Liver (tissue), 8 donors: ENCODE measurements at regions not wholly inside any gene's neighbourhood (a gene's known extent, or its start where the extent isn't known, plus 50 kb on each side); places are given as distances from the start of the nearest gene placed in this dataset.

Source experiments
- DNase-seq: peaks from one replicate; pipeline ENCODE4 v3.0.0-alpha.2; 2017; ENCODE audit warnings: low spot score
- H3K27ac ChIP-seq, 2 donors: one replicate each; pipeline ENCODE4 v1.7.0; 2013; ENCODE audit warnings: inconsistent platforms in 2 of 2, low read length in 2 of 2, control low read depth in 1 of 2, low read depth in 1 of 2, mild to moderate bottlenecking in 1 of 2
- H3K27me3 ChIP-seq, 4 donors: one replicate each; pipeline versions ENCODE4 v1.6.1 to v1.7.0; 2013; ENCODE audit warnings: low read length in 3 of 4, inconsistent platforms in 1 of 4, mild to moderate bottlenecking in 1 of 4, moderate library complexity in 1 of 4; ENCODE audit not compliant: control insufficient read depth in 4 of 4, insufficient read depth in 4 of 4
- H3K36me3 ChIP-seq, 4 donors: one replicate each; pipeline versions ENCODE4 v1.6.1 to v1.7.0; 2013; ENCODE audit warnings: low read length in 3 of 4, mild to moderate bottlenecking in 3 of 4, low read depth in 1 of 4, moderate library complexity in 1 of 4; ENCODE audit not compliant: control insufficient read depth in 4 of 4, insufficient read depth in 3 of 4
- H3K4me1 ChIP-seq, 4 donors: one replicate each; pipeline versions ENCODE4 v1.6.1 to v1.7.0; 2013; ENCODE audit warnings: low read length in 3 of 4, mild to moderate bottlenecking in 3 of 4, moderate library complexity in 1 of 4; ENCODE audit not compliant: control insufficient read depth in 4 of 4, insufficient read depth in 4 of 4
- H3K4me3 ChIP-seq, 3 donors: one replicate each; pipeline versions ENCODE4 v1.6.1 to v1.7.0; 2013; ENCODE audit warnings: low read length in 3 of 3, control low read depth in 1 of 3, low read depth in 1 of 3, mild to moderate bottlenecking in 1 of 3
- H3K9ac ChIP-seq, 2 donors: one replicate each; pipeline ENCODE4 v1.7.0; 2013; ENCODE audit warnings: low read length in 2 of 2, mild to moderate bottlenecking in 2 of 2, moderate library complexity in 2 of 2, control low read depth in 1 of 2, low read depth in 1 of 2
- H3K9me3 ChIP-seq, 4 donors: one replicate each; pipeline versions ENCODE4 v1.6.1 to v1.7.0; 2013; ENCODE audit warnings: low read length in 3 of 4; ENCODE audit not compliant: control insufficient read depth in 4 of 4
- ATF3 ChIP-seq: IDR thresholded peaks from 2 replicates; pipeline ENCODE4 v1.6.1; 2016; ENCODE audit warnings: antibody characterized with exemption
- CTCF ChIP-seq: fragments of 150-350 bp; IDR thresholded peaks from 2 replicates; pipeline ENCODE4 v1.5.1; 2017; ENCODE audit warnings: improper control_type of control experiment, low read depth, low read length; ENCODE audit not compliant: missing input control
- EGR1 ChIP-seq, 2 donors: IDR thresholded peaks; 2 replicates each; pipeline ENCODE4 v1.6.1; 2016 to 2018; ENCODE audit warnings: antibody characterized with exemption in 2 of 2, low read depth in 2 of 2
- FOXA1 ChIP-seq: IDR thresholded peaks from 2 replicates; pipeline ENCODE4 v1.6.1; 2016; ENCODE audit warnings: antibody characterized with exemption
- FOXA2 ChIP-seq: IDR thresholded peaks from 2 replicates; pipeline ENCODE4 v1.6.1; 2016; ENCODE audit warnings: antibody characterized with exemption
- GABPA ChIP-seq, 2 donors: IDR thresholded peaks in 1 of 2; conservative IDR thresholded peaks in 1 of 2; 2 replicates each; pipeline ENCODE4 v1.6.1; 2016; ENCODE audit warnings: antibody characterized with exemption in 2 of 2, mild to moderate bottlenecking in 1 of 2, moderate library complexity in 1 of 2
- HNF4A ChIP-seq, 2 donors: conservative IDR thresholded peaks; 2 replicates each; pipeline ENCODE4 v1.6.1; 2016; ENCODE audit warnings: antibody characterized with exemption in 2 of 2, mild to moderate bottlenecking in 2 of 2
- HNF4G ChIP-seq: IDR thresholded peaks from 2 replicates; pipeline ENCODE4 v1.6.1; 2016; ENCODE audit warnings: antibody characterized with exemption
- JUND ChIP-seq, 2 donors: IDR thresholded peaks; 2 replicates each; pipeline ENCODE4 v1.6.1; 2016; ENCODE audit warnings: antibody characterized with exemption in 2 of 2
- MAX ChIP-seq: IDR thresholded peaks from 2 replicates; pipeline ENCODE4 v1.6.1; 2016; ENCODE audit warnings: antibody characterized with exemption
- NR2F2 ChIP-seq: IDR thresholded peaks from 2 replicates; pipeline ENCODE4 v1.6.1; 2016; ENCODE audit warnings: antibody characterized with exemption
- RAD21 ChIP-seq, 2 donors: IDR thresholded peaks; 2 replicates each; pipeline ENCODE4 v1.6.1; 2016; ENCODE audit warnings: antibody characterized with exemption in 2 of 2, mild to moderate bottlenecking in 2 of 2
- REST ChIP-seq: IDR thresholded peaks from 2 replicates; pipeline ENCODE4 v1.6.1; 2016; ENCODE audit warnings: antibody characterized with exemption, mild to moderate bottlenecking
- RXRA ChIP-seq, 2 donors: IDR thresholded peaks; 2 replicates each; pipeline ENCODE4 v1.6.1; 2017 to 2018; ENCODE audit warnings: antibody characterized with exemption in 2 of 2, mild to moderate bottlenecking in 1 of 2
- SP1 ChIP-seq: IDR thresholded peaks from 2 replicates; pipeline ENCODE4 v1.6.1; 2018; ENCODE audit warnings: antibody characterized with exemption, mild to moderate bottlenecking
- TAF1 ChIP-seq: conservative IDR thresholded peaks from 2 replicates; pipeline ENCODE4 v1.6.1; 2016; ENCODE audit warnings: antibody characterized with exemption, mild to moderate bottlenecking
- YY1 ChIP-seq: IDR thresholded peaks from 2 replicates; pipeline ENCODE4 v1.6.1; 2016; ENCODE audit warnings: antibody characterized with exemption, mild to moderate bottlenecking
- ZBTB33 ChIP-seq: IDR thresholded peaks from 2 replicates; pipeline ENCODE4 v1.6.1; 2016; ENCODE audit warnings: antibody characterized with exemption
- WGBS: extraction: QIAGEN DNeasy Blood & Tissue Kit; methylation state at CpG from one replicate; pipeline ENCODE4 v1.1.7; 2013; 5-methylcytosine and 5-hydroxymethylcytosine counted together
- donor health status: healthy.
- donor health status: healthy.
- donor health status: healthy.
- donor health status: healthy.
- donor health status: healthy.

GRCh38 chr3:10629671-10630040, 124.3 kb upstream of the ATP2B2 start:
- DNase-seq: no peak
- TF ChIP-seq YY1 (no peak), ATF3 (no peak), FOXA2 (no peak), TAF1 (no peak), HNF4G (no peak), HNF4A (conservative IDR thresholded peaks at IDR 0.05) (no peak), ZBTB33 (no peak), GABPA (IDR thresholded peaks at IDR 0.05 in 1 of 2, conservative IDR thresholded peaks at IDR 0.05 in 1 of 2) (no peak), SP1 (no peak), MAX (no peak), FOXA1 (no peak), RAD21 (IDR thresholded peaks at IDR 0.05) (no peak), NR2F2 (no peak), JUND (IDR thresholded peaks at IDR 0.05) (no peak), RXRA (IDR thresholded peaks at IDR 0.05) (no peak), REST (no peak), EGR1 (IDR thresholded peaks at IDR 0.05; ENCODE audit: low read depth in 2 of 2) (no peak), CTCF (no peak)
- no peak overlapping the region for H3K9ac ChIP-seq
- no peaks in the 10 kb centered on the region for H3K9me3 ChIP-seq
- peaks cover 0 to 2% (median 0%) of the 10 kb centered on the region in 4 donors for H3K27me3 ChIP-seq
- no peaks in the 10 kb centered on the region for H3K36me3 ChIP-seq
- 92% methylated on average over 7 of the region's 7 CpGs for WGBS
- peaks cover 0 to 3% (median 0%) of the 10 kb centered on the region in 4 donors for H3K4me1 ChIP-seq
- H3K27ac ChIP-seq: no peak overlapping the region
- no peak overlapping the region for H3K4me3 ChIP-seq

GRCh38 chr3:10631224-10631623, 125.8 kb upstream of the ATP2B2 start:
- peaks cover 0 to 2% (median 0%) of the 10 kb centered on the region in 4 donors for H3K27me3 ChIP-seq
- H3K9ac ChIP-seq: no peak overlapping the region
- 93% methylated on average over 1 of the region's 1 CpG for WGBS
- H3K9me3 ChIP-seq: no peaks in the 10 kb centered on the region
- H3K4me3 ChIP-seq: no peak overlapping the region
- TF ChIP-seq JUND (IDR thresholded peaks at IDR 0.05): no peak
- TF ChIP-seq CTCF: no peak
- TF ChIP-seq YY1: no peak
- TF ChIP-seq REST: no peak
- TF ChIP-seq TAF1: no peak
- no peak for TF ChIP-seq ATF3
- no peak for DNase-seq
- H3K36me3 ChIP-seq: no peaks in the 10 kb centered on the region
- peaks cover 0 to 3% (median 0%) of the 10 kb centered on the region in 4 donors for H3K4me1 ChIP-seq
- no peak overlapping the region for H3K27ac ChIP-seq
